DND-41 (cell line): ENCODE measurements at regions not wholly inside any gene's neighbourhood (a gene's known extent, or its start where the extent isn't known, plus 50 kb on each side); places are given as distances from the start of the nearest gene placed in this dataset.

Source experiments
- CTCF ChIP-seq: IDR thresholded peaks from 2 replicates; pipeline ENCODE4 v1.5.1; 2012; ENCODE audit warnings: borderline replicate concordance, low read length, moderate library complexity, mild to moderate bottlenecking; ENCODE audit not compliant: poor library complexity, severe bottlenecking; ENCODE audit errors: extremely low read depth
- EZH2 ChIP-seq: IDR thresholded peaks from 3 replicates; pipeline ENCODE4 v1.6.1; 2012; ENCODE audit warnings: borderline replicate concordance, low read depth, mild to moderate bottlenecking, moderate library complexity, low read length, inconsistent platforms; ENCODE audit not compliant: severe bottlenecking

GRCh38 chr13:73681779-73682178 lies 452.4 kb downstream of the KLF12 start:
- TF ChIP-seq EZH2, result no peak
- no peak for TF ChIP-seq CTCF
